K562 (cell line): ENCODE measurements at regions not wholly inside any gene's neighbourhood (a gene's known extent, or its start where the extent isn't known, plus 50 kb on each side); places are given as distances from the start of the nearest gene placed in this dataset.

Experiments
- ATAC-seq: fragments of 200-7000 bp; cut with Tn5 transposase; 3 replicates; pipeline ENCODE4 v1.9.1; 2020; ENCODE audit warnings: moderate library complexity
- BruUV-seq: library from RNA; stranded (reverse); fragments of 400-500 nt; replicated peaks from 2 replicates; lab custom pipeline; 2021; lab: Mats Ljungman, UMichigan
- CTCF ChIA-PET: fragments of 300-600 bp; formaldehyde crosslinking; extraction: SDS; loops from one replicate; lab custom pipeline; 2021; ENCODE audit warnings: low intra/inter-chr PET ratio; lab: Yijun Ruan, JAX
- POLR2A ChIA-PET: fragments of 300-600, 350-650 bp; sonication (Branson Sonifier 250); formaldehyde crosslinking; extraction: SDS; loops from one replicate; lab custom pipeline; 2021; ENCODE audit warnings: antibody characterized with exemption, inconsistent platforms; lab: Yijun Ruan, JAX
- DNase-seq, 4 experiments: peaks; one replicate each; pipeline versions ENCODE4 v3.0.0 to v3.0.0-alpha.2; 2011 to 2018; ENCODE audit warnings: low spot score in 3 of 4, mixed read lengths in 3 of 4; ENCODE audit errors: extremely low read depth in 1 of 4
- FAIRE-seq: peaks from 2 replicates; lab custom pipeline; 2011; peaks lifted over from hg19 to GRCh38; lab: Jason Lieb, UNC
- H2AFZ ChIP-seq: 2 replicates; pipeline ENCODE4 v1.6.0; 2011; ENCODE audit warnings: low read depth, low read length, control low read depth, inconsistent platforms
- H3K27ac ChIP-seq: fragments of 200-600 bp; 3 replicates; pipeline ENCODE4 v1.8.0; 2011; ENCODE audit warnings: low read depth, mild to moderate bottlenecking, control low read depth, inconsistent platforms, low read length, moderate library complexity, mixed read lengths; ENCODE audit errors: extremely low read depth
- H3K27me3 ChIP-seq, 2 experiments: fragments of 300-600 bp in 1 of 2; 2 replicates in 1 of 2; 3 replicates in 1 of 2; pipeline versions ENCODE4 v1.6.0 to v1.8.0; 2011; ENCODE audit warnings: inconsistent platforms in 2 of 2, low read length in 2 of 2, mild to moderate bottlenecking in 1 of 2, mixed read lengths in 1 of 2, moderate library complexity in 1 of 2; ENCODE audit not compliant: control insufficient read depth in 2 of 2, insufficient read depth in 2 of 2
- H3K36me3 ChIP-seq: fragments of 300-600 bp; 3 replicates; pipeline ENCODE4 v1.8.0; 2011; ENCODE audit warnings: mild to moderate bottlenecking, low read length, inconsistent platforms; ENCODE audit not compliant: control insufficient read depth, insufficient read depth
- H3K4me1 ChIP-seq, 2 experiments: fragments of 200-600 bp in 1 of 2; replicated peaks in 1 of 2; 2 replicates in 1 of 2; 3 replicates in 1 of 2; pipeline versions ENCODE4 v1.5.1 to v1.8.0; 2011; ENCODE audit warnings: inconsistent platforms in 2 of 2, low read length in 2 of 2, mild to moderate bottlenecking in 1 of 2, mixed read lengths in 1 of 2, moderate library complexity in 1 of 2; ENCODE audit not compliant: control insufficient read depth in 2 of 2, insufficient read depth in 2 of 2
- H3K4me2 ChIP-seq: 2 replicates; pipeline ENCODE4 v1.6.1; 2011; ENCODE audit warnings: low read length, control low read depth, inconsistent platforms, mixed read lengths; ENCODE audit not compliant: insufficient read depth
- H3K4me3 ChIP-seq: fragments of 200-600 bp; sonication (generic), shearing (Covaris generic); 2 replicates; pipeline ENCODE4 v1.5.1; 2016; ENCODE audit warnings: control low read depth, inconsistent platforms
- H3K79me2 ChIP-seq: fragments of 200-600 bp; 3 replicates; pipeline ENCODE4 v1.8.0; 2011; ENCODE audit warnings: low read length, inconsistent platforms; ENCODE audit not compliant: control insufficient read depth, insufficient read depth
- H3K9ac ChIP-seq, 2 experiments: 2 replicates each; pipeline versions ENCODE4 v1.6.0 to v1.6.1; 2011; ENCODE audit warnings: low read depth in 2 of 2, low read length in 2 of 2, control low read depth in 1 of 2, inconsistent platforms in 1 of 2, mild to moderate bottlenecking in 1 of 2, mixed read lengths in 1 of 2; ENCODE audit not compliant: insufficient read depth in 1 of 2
- H3K9me1 ChIP-seq: one replicate; pipeline ENCODE4 v1.6.0; 2011; ENCODE audit warnings: inconsistent platforms, mild to moderate bottlenecking, low read length, moderate library complexity; ENCODE audit not compliant: control insufficient read depth, insufficient read depth
- H3K9me3 ChIP-seq: replicated peaks from 2 replicates; pipeline ENCODE4 v1.5.1; 2011; ENCODE audit warnings: low read depth, low read length, inconsistent platforms; ENCODE audit not compliant: control insufficient read depth, insufficient read depth
- H4K20me1 ChIP-seq: replicated peaks from 2 replicates; pipeline ENCODE4 v1.6.1; 2011; ENCODE audit warnings: low read length, inconsistent platforms, mixed read lengths; ENCODE audit not compliant: control insufficient read depth, insufficient read depth
- DMBX1 ChIP-seq: fragments of 250-450 bp; sonication (Bioruptor Pico); IDR thresholded peaks from 2 replicates; pipeline ENCODE4 v1.8.0; 2022; ENCODE audit warnings: inconsistent platforms, mild to moderate bottlenecking, moderate library complexity, borderline replicate concordance
- JUN ChIP-seq, 2 experiments: sonication (generic) in 1 of 2; formaldehyde crosslinking in 1 of 2; IDR thresholded peaks; 2 replicates each; pipeline versions ENCODE4 v1.6.1 to v1.8.0; 2012 to 2022; ENCODE audit warnings: borderline replicate concordance in 2 of 2, mild to moderate bottlenecking in 2 of 2, improper control_type of control experiment in 1 of 2, low read depth in 1 of 2, low read length in 1 of 2, missing genetic modification reagents in 1 of 2
- JUNB ChIP-seq: fragments of 450-650 bp; formaldehyde crosslinking; conservative IDR thresholded peaks from 2 replicates; pipeline ENCODE4 v1.4.0; 2020; ENCODE audit warnings: mild to moderate bottlenecking
- TEAD1 ChIP-seq, 2 experiments: fragments of 450-650 bp in 1 of 2; sonication (generic) in 1 of 2; formaldehyde crosslinking; IDR thresholded peaks; 2 replicates each; pipeline versions ENCODE4 v1.4.0 to v1.8.0; 2020 to 2022; ENCODE audit warnings: mild to moderate bottlenecking in 2 of 2, missing genetic modification reagents in 1 of 2
- TOE1 ChIP-seq, 2 experiments: fragments of 450-650 bp in 1 of 2; sonication (generic) in 1 of 2; formaldehyde crosslinking in 1 of 2; IDR thresholded peaks; 2 replicates each; pipeline versions ENCODE4 v1.7.1 to v1.8.0; 2016 to 2022; ENCODE audit warnings: borderline replicate concordance in 2 of 2, mild to moderate bottlenecking in 2 of 2, antibody characterized with exemption in 1 of 2, inconsistent platforms in 1 of 2, low read depth in 1 of 2, missing genetic modification reagents in 1 of 2, moderate library complexity in 1 of 2
- ZFP30 ChIP-seq: fragments of 250-450 bp; sonication (Bioruptor Pico); IDR thresholded peaks from 2 replicates; pipeline ENCODE4 v1.8.0; 2022; ENCODE audit warnings: moderate library complexity, mild to moderate bottlenecking, inconsistent platforms, borderline replicate concordance
- ZNF165 ChIP-seq: fragments of 250-450 bp; sonication (Bioruptor Pico); IDR thresholded peaks from 2 replicates; pipeline ENCODE4 v1.4.0; 2020; ENCODE audit warnings: borderline replicate concordance
- ZNF175 ChIP-seq: fragments of 200-800 bp; sonication (Bioruptor generic); IDR thresholded peaks from 2 replicates; pipeline ENCODE4 v1.6.1; 2016; ENCODE audit warnings: low read depth, mild to moderate bottlenecking, missing genetic modification characterization, missing compliant biosample characterization
- ZNF561 ChIP-seq: fragments of 450-650 bp; formaldehyde crosslinking; conservative IDR thresholded peaks from 2 replicates; pipeline ENCODE4 v1.4.0; 2020; ENCODE audit warnings: mild to moderate bottlenecking, moderate library complexity
- ZNF79 ChIP-seq: fragments of 250-450 bp; sonication (Bioruptor Pico); IDR thresholded peaks from 2 replicates; pipeline ENCODE4 v1.4.0; 2020; ENCODE audit warnings: low read depth, mild to moderate bottlenecking, moderate library complexity
- WGBS: fragments of 100-300 bp; shearing (Covaris generic); methylation state at CpG from one replicate; pipeline ENCODE4 v1.1.6; 2016; ENCODE audit warnings: low coverage, mixed read lengths; ENCODE audit not compliant: insufficient coverage; ENCODE audit errors: missing lambda C conversion rate; 5-methylcytosine and 5-hydroxymethylcytosine counted together
- in situ Hi-C: fragments of 300-500 bp; cut with MboI; formaldehyde crosslinking; loops from 4 replicates; pipeline ENCODE4 v1.15.0; 2018; ENCODE audit warnings: inconsistent platforms, mixed read lengths
- intact Hi-C: fragments of 100-400 bp; cut with micrococcal nuclease; formaldehyde crosslinking; loops from 2 replicates; pipeline ENCODE4 v1.14.2; 2022
- TF ChIP-seq, protein P1 (sequence below), 3 experiments: IDR thresholded peaks in 2 of 3; conservative IDR thresholded peaks in 1 of 3; 2 replicates each; pipeline ENCODE4 v1.5.1; 2011 to 2012; ENCODE audit warnings: low read length in 3 of 3, mild to moderate bottlenecking in 3 of 3, control low read depth in 2 of 3, improper control_type of control experiment in 1 of 3, inconsistent platforms in 1 of 3, low read depth in 1 of 3, mixed read lengths in 1 of 3, moderate library complexity in 1 of 3; ENCODE audit not compliant: insufficient read depth in 2 of 3

DNA sequence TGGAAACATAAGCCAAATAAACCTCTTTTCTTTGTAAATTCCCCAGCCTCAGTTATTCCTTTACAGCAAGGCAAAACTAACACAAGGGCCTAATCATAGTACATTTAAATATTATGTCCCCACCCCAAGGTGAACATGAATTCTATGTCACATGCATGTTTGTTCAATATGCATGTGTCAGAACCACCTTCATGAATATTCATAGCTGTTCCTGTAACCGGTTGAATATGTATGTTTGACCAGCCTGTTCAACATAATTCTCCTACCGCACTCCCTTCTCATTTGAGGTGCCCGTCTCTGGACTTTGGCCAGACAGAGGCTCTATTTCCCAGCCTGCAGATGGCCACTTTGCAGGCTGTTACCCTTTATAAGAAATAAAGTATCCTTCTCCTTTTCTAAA lies 769.4 kb upstream of the SLITRK1 start:
- in situ Hi-C loops (no loop called here), intact Hi-C loops (no loop called here)
- Histone ChIP-seq H3K36me3 (no peaks in the 10 kb centered on the region), H2AFZ (no peak overlapping the region), H3K9ac (no peak overlapping the region), H3K27ac (no peak overlapping the region), H3K79me2 (no peaks in the 10 kb centered on the region), H3K27me3 (no peaks in the 10 kb centered on the region), H3K4me1 (no peaks in the 10 kb centered on the region), H4K20me1 (no peaks in the 10 kb centered on the region), H3K4me3 (no peak overlapping the region), H3K4me2 (no peak overlapping the region), H3K9me3 (no peaks in the 10 kb centered on the region), H3K9me1 (no peaks in the 10 kb centered on the region)
- TF ChIP-seq DMBX1 (CRISPR knock-in tag): no peak
- no peak for TF ChIP-seq ZFP30 (CRISPR knock-in tag)
- TF ChIP-seq TOE1 (IDR thresholded peaks at IDR 0.05; ENCODE audit: borderline replicate concordance): no peak
- TF ChIP-seq TOE1 (CRISPR knock-in tag; IDR thresholded peaks at IDR 0.05; ENCODE audit: borderline replicate concordance, low read depth): no peak
- TF ChIP-seq ZNF79 (CRISPR knock-in tag): no peak
- TF ChIP-seq ZNF165: no peak
- TF ChIP-seq JUNB (CRISPR knock-in tag): no peak
- no peak for TF ChIP-seq TEAD1 (CRISPR knock-in tag; IDR thresholded peaks at IDR 0.05)
- no peak for TF ChIP-seq ZNF175 (CRISPR knock-in tag)
- TF ChIP-seq, protein P1, sequence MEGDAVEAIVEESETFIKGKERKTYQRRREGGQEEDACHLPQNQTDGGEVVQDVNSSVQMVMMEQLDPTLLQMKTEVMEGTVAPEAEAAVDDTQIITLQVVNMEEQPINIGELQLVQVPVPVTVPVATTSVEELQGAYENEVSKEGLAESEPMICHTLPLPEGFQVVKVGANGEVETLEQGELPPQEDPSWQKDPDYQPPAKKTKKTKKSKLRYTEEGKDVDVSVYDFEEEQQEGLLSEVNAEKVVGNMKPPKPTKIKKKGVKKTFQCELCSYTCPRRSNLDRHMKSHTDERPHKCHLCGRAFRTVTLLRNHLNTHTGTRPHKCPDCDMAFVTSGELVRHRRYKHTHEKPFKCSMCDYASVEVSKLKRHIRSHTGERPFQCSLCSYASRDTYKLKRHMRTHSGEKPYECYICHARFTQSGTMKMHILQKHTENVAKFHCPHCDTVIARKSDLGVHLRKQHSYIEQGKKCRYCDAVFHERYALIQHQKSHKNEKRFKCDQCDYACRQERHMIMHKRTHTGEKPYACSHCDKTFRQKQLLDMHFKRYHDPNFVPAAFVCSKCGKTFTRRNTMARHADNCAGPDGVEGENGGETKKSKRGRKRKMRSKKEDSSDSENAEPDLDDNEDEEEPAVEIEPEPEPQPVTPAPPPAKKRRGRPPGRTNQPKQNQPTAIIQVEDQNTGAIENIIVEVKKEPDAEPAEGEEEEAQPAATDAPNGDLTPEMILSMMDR (IDR thresholded peaks at IDR 0.05 in 2 of 3, conservative IDR thresholded peaks at IDR 0.05 in 1 of 3; ENCODE audit: insufficient read depth in 2 of 3, low read depth in 1 of 3, low read length in 3 of 3): no peak
- TF ChIP-seq JUN (IDR thresholded peaks at IDR 0.05; ENCODE audit: borderline replicate concordance, low read depth, low read length): no peak
- no peak for TF ChIP-seq JUN (CRISPR knock-in tag; IDR thresholded peaks at IDR 0.05; ENCODE audit: borderline replicate concordance)
- TF ChIP-seq ZNF561 (CRISPR knock-in tag): no peak
- ChIA-PET POLR2A (no interaction called here), CTCF (no interaction called here)
- no TSS peak for BruUV-seq
- no peak for FAIRE-seq
- WGBS: 0% methylated on average over 3 of the region's 3 CpGs
- DNase-seq: no peak
- no peak for ATAC-seq
